A673 (cell line): ENCODE measurements at regions not wholly inside any gene's neighbourhood (a gene's known extent, or its start where the extent isn't known, plus 50 kb on each side); places are given as distances from the start of the nearest gene placed in this dataset.

Experiments used
- BruUV-seq: library from RNA; stranded (reverse); fragments of 400-500 nt; replicated peaks from 2 replicates; lab custom pipeline; 2021; lab: Mats Ljungman, UMichigan
- CTCF ChIA-PET: fragments of 300-600 bp; sonication (Branson Sonifier 250); formaldehyde crosslinking; loops from one replicate; lab custom pipeline; 2022; ENCODE audit warnings: antibody characterized with exemption; lab: Charles Lee
- POLR2A ChIA-PET: fragments of 300-600 bp; sonication (Branson Sonifier 250); formaldehyde crosslinking; loops from one replicate; lab custom pipeline; 2022; ENCODE audit warnings: antibody characterized with exemption; ENCODE audit not compliant: low non-redundant PET; lab: Charles Lee
- DNase-seq: peaks from one replicate; pipeline ENCODE4 v3.0.0-alpha.2; 2015; ENCODE audit warnings: low spot score
- H3K27ac ChIP-seq: fragments of 200-600 bp; sonication (generic); 2 replicates; pipeline ENCODE4 v1.5.1; 2016; ENCODE audit warnings: mixed run types, low read depth, mild to moderate bottlenecking, mixed read lengths, antibody characterized with exemption, low read length; ENCODE audit not compliant: poor library complexity, severe bottlenecking
- H3K27me3 ChIP-seq: fragments of 200-600 bp; sonication (generic); replicated peaks from 2 replicates; pipeline ENCODE4 v1.6.1; 2017; ENCODE audit warnings: mixed run types, low read depth, mild to moderate bottlenecking, mixed read lengths, antibody characterized with exemption, low read length; ENCODE audit not compliant: insufficient read depth, poor library complexity
- H3K36me3 ChIP-seq: fragments of 200-600 bp; sonication (generic); 2 replicates; pipeline ENCODE4 v1.6.1; 2016; ENCODE audit warnings: mixed run types, mild to moderate bottlenecking, mixed read lengths, antibody characterized with exemption, low read length; ENCODE audit not compliant: insufficient read depth, poor library complexity, severe bottlenecking
- H3K4me1 ChIP-seq: fragments of 200-600 bp; sonication (generic); 2 replicates; pipeline ENCODE4 v1.6.1; 2017; ENCODE audit warnings: mixed run types, mild to moderate bottlenecking, mixed read lengths, antibody characterized with exemption, low read length; ENCODE audit not compliant: insufficient read depth, poor library complexity, severe bottlenecking
- H3K4me3 ChIP-seq: fragments of 200-600 bp; sonication (generic); 2 replicates; pipeline ENCODE4 v1.5.1; 2016; ENCODE audit warnings: low read depth, mixed run types, mild to moderate bottlenecking, mixed read lengths, low read length; ENCODE audit not compliant: poor library complexity, severe bottlenecking
- H3K9me3 ChIP-seq: fragments of 200-600 bp; sonication (generic); 2 replicates; pipeline ENCODE4 v1.6.1; 2016; ENCODE audit warnings: mixed run types, low read depth, mild to moderate bottlenecking, mixed read lengths, antibody characterized with exemption, low read length; ENCODE audit not compliant: poor library complexity, severe bottlenecking
- CTCF ChIP-seq: fragments of 300-800, 200-600 bp; sonication (generic); conservative IDR thresholded peaks from 2 replicates; pipeline ENCODE4 v1.5.1; 2017; ENCODE audit warnings: low read depth, mild to moderate bottlenecking, antibody characterized with exemption, low read length, moderate library complexity, mixed read lengths
- EZH2 ChIP-seq: fragments of 200-600 bp; sonication (generic); IDR thresholded peaks from 2 replicates; pipeline ENCODE4 v1.6.1; 2017; ENCODE audit warnings: borderline replicate concordance, low read depth, mild to moderate bottlenecking, mixed read lengths, antibody characterized with exemption, low read length; ENCODE audit not compliant: poor library complexity, severe bottlenecking
- intact Hi-C: fragments of 100-400 bp; cut with micrococcal nuclease; formaldehyde crosslinking; loops from one replicate; pipeline ENCODE4 v1.10.0; 2022; ENCODE audit not compliant: unreplicated experiment

GRCh38 chr14:98707522-98707921, 564.5 kb downstream of the BCL11B start:
- ChIA-PET POLR2A (no interaction called here), CTCF (no interaction called here)
- H3K36me3 ChIP-seq: no peaks in the 10 kb centered on the region
- no TSS peak for BruUV-seq
- intact Hi-C loops: no loop called here
- no peaks in the 10 kb centered on the region for H3K27me3 ChIP-seq
- no peak overlapping the region for H3K27ac ChIP-seq
- H3K4me3 ChIP-seq: no peak overlapping the region
- no peaks in the 10 kb centered on the region for H3K9me3 ChIP-seq
- DNase-seq: no peak
- no peak for TF ChIP-seq CTCF
- no peak for TF ChIP-seq EZH2
- peaks cover 16% of the 10 kb centered on the region for H3K4me1 ChIP-seq

GRCh38 chr14:98708555-98708954, 563.4 kb downstream of the BCL11B start:
- Histone ChIP-seq H3K36me3 (no peaks in the 10 kb centered on the region), H3K9me3 (no peaks in the 10 kb centered on the region), H3K27me3 (no peaks in the 10 kb centered on the region), H3K4me1 (peaks cover 16% of the 10 kb centered on the region), H3K27ac (no peak overlapping the region), H3K4me3 (no peak overlapping the region)
- no peak for DNase-seq
- BruUV-seq: no TSS peak
- intact Hi-C loops: no loop called here
- CTCF ChIA-PET: no interaction called here
- POLR2A ChIA-PET: no interaction called here
- TF ChIP-seq EZH2 (no peak), CTCF (no peak)

- intact Hi-C loops: no loop called here
- Histone ChIP-seq H3K9me3 (no peaks in the 10 kb centered on the region), H3K4me1 (no peaks in the 10 kb centered on the region), H3K36me3 (no peaks in the 10 kb centered on the region), H3K27ac (no peak overlapping the region), H3K4me3 (no peak overlapping the region), H3K27me3 (no peaks in the 10 kb centered on the region)
- peak; percentile 1 for DNase-seq
- no TSS peak for BruUV-seq
- ChIA-PET CTCF (no interaction called here), POLR2A (no interaction called here)
- TF ChIP-seq EZH2 (no peak), CTCF (no peak)
Measured at GRCh38 chr14:98711453-98711852, 560.5 kb downstream of the BCL11B start.
